GM10266 (cell line): ENCODE measurements at regions not wholly inside any gene's neighbourhood (a gene's known extent, or its start where the extent isn't known, plus 50 kb on each side); places are given as distances from the start of the nearest gene placed in this dataset.

ENCODE experiments used
- DNase-seq: peaks from one replicate; pipeline ENCODE4 v3.0.0; 2012; ENCODE audit errors: extremely low spot score
- CTCF ChIP-seq: IDR thresholded peaks from 2 replicates; pipeline ENCODE4 v1.5.1; 2012; ENCODE audit warnings: mild to moderate bottlenecking, low read depth; ENCODE audit not compliant: control insufficient read depth, insufficient read depth; ENCODE audit errors: missing control alignments

GRCh38 chr22:34592123-34592740 lies 473.7 kb upstream of the ISX start:
- DNase-seq: no peak
- no peak for TF ChIP-seq CTCF

GRCh38 chr22:34599567-34599966 lies 466.4 kb upstream of the ISX start:
- no peak for TF ChIP-seq CTCF
- no peak for DNase-seq

GRCh38 chr22:34604312-34604711 lies 461.6 kb upstream of the ISX start:
- no peak for TF ChIP-seq CTCF
- no peak for DNase-seq

GRCh38 chr22:34608106-34608505 lies 457.9 kb upstream of the ISX start:
- no peak for DNase-seq
- TF ChIP-seq CTCF: no peak

- TF ChIP-seq CTCF: no peak
- DNase-seq: no peak
These were observed 457.3 kb upstream of the ISX start for GRCh38 chr22:34608540-34609115.

- no peak for DNase-seq
- TF ChIP-seq CTCF: no peak
These were observed 456.3 kb upstream of the ISX start for GRCh38 chr22:34609646-34610045.

- no peak for DNase-seq
- TF ChIP-seq CTCF: no peak
These were observed 445.8 kb upstream of the ISX start for GRCh38 chr22:34620161-34620560.
